K562 (cell line): ENCODE measurements at regions not wholly inside any gene's neighbourhood (a gene's known extent, or its start where the extent isn't known, plus 50 kb on each side); places are given as distances from the start of the nearest gene placed in this dataset.

Source experiments
- ATAC-seq: fragments of 200-7000 bp; cut with Tn5 transposase; 3 replicates; pipeline ENCODE4 v1.9.1; 2020; ENCODE audit warnings: moderate library complexity
- BruUV-seq: library from RNA; stranded (reverse); fragments of 400-500 nt; replicated peaks from 2 replicates; lab custom pipeline; 2021; lab: Mats Ljungman, UMichigan
- CTCF ChIA-PET: fragments of 300-600 bp; formaldehyde crosslinking; extraction: SDS; loops from one replicate; lab custom pipeline; 2021; ENCODE audit warnings: low intra/inter-chr PET ratio; lab: Yijun Ruan, JAX
- POLR2A ChIA-PET: fragments of 300-600, 350-650 bp; sonication (Branson Sonifier 250); formaldehyde crosslinking; extraction: SDS; loops from one replicate; lab custom pipeline; 2021; ENCODE audit warnings: antibody characterized with exemption, inconsistent platforms; lab: Yijun Ruan, JAX
- DNase-seq, 4 experiments: peaks; one replicate each; pipeline versions ENCODE4 v3.0.0 to v3.0.0-alpha.2; 2011 to 2018; ENCODE audit warnings: low spot score in 3 of 4, mixed read lengths in 3 of 4; ENCODE audit errors: extremely low read depth in 1 of 4
- FAIRE-seq: peaks from 2 replicates; lab custom pipeline; 2011; peaks lifted over from hg19 to GRCh38; lab: Jason Lieb, UNC
- H2AFZ ChIP-seq: 2 replicates; pipeline ENCODE4 v1.6.0; 2011; ENCODE audit warnings: low read depth, low read length, control low read depth, inconsistent platforms
- H3K27ac ChIP-seq: fragments of 200-600 bp; 3 replicates; pipeline ENCODE4 v1.8.0; 2011; ENCODE audit warnings: low read depth, mild to moderate bottlenecking, control low read depth, inconsistent platforms, low read length, moderate library complexity, mixed read lengths; ENCODE audit errors: extremely low read depth
- H3K27me3 ChIP-seq, 2 experiments: fragments of 300-600 bp in 1 of 2; 2 replicates in 1 of 2; 3 replicates in 1 of 2; pipeline versions ENCODE4 v1.6.0 to v1.8.0; 2011; ENCODE audit warnings: inconsistent platforms in 2 of 2, low read length in 2 of 2, mild to moderate bottlenecking in 1 of 2, mixed read lengths in 1 of 2, moderate library complexity in 1 of 2; ENCODE audit not compliant: control insufficient read depth in 2 of 2, insufficient read depth in 2 of 2
- H3K36me3 ChIP-seq: fragments of 300-600 bp; 3 replicates; pipeline ENCODE4 v1.8.0; 2011; ENCODE audit warnings: mild to moderate bottlenecking, low read length, inconsistent platforms; ENCODE audit not compliant: control insufficient read depth, insufficient read depth
- H3K4me1 ChIP-seq, 2 experiments: fragments of 200-600 bp in 1 of 2; replicated peaks in 1 of 2; 2 replicates in 1 of 2; 3 replicates in 1 of 2; pipeline versions ENCODE4 v1.5.1 to v1.8.0; 2011; ENCODE audit warnings: inconsistent platforms in 2 of 2, low read length in 2 of 2, mild to moderate bottlenecking in 1 of 2, mixed read lengths in 1 of 2, moderate library complexity in 1 of 2; ENCODE audit not compliant: control insufficient read depth in 2 of 2, insufficient read depth in 2 of 2
- H3K4me2 ChIP-seq: 2 replicates; pipeline ENCODE4 v1.6.1; 2011; ENCODE audit warnings: low read length, control low read depth, inconsistent platforms, mixed read lengths; ENCODE audit not compliant: insufficient read depth
- H3K4me3 ChIP-seq: fragments of 200-600 bp; sonication (generic), shearing (Covaris generic); 2 replicates; pipeline ENCODE4 v1.5.1; 2016; ENCODE audit warnings: control low read depth, inconsistent platforms
- H3K79me2 ChIP-seq: fragments of 200-600 bp; 3 replicates; pipeline ENCODE4 v1.8.0; 2011; ENCODE audit warnings: low read length, inconsistent platforms; ENCODE audit not compliant: control insufficient read depth, insufficient read depth
- H3K9ac ChIP-seq, 2 experiments: 2 replicates each; pipeline versions ENCODE4 v1.6.0 to v1.6.1; 2011; ENCODE audit warnings: low read depth in 2 of 2, low read length in 2 of 2, control low read depth in 1 of 2, inconsistent platforms in 1 of 2, mild to moderate bottlenecking in 1 of 2, mixed read lengths in 1 of 2; ENCODE audit not compliant: insufficient read depth in 1 of 2
- H3K9me1 ChIP-seq: one replicate; pipeline ENCODE4 v1.6.0; 2011; ENCODE audit warnings: inconsistent platforms, mild to moderate bottlenecking, low read length, moderate library complexity; ENCODE audit not compliant: control insufficient read depth, insufficient read depth
- H3K9me3 ChIP-seq: replicated peaks from 2 replicates; pipeline ENCODE4 v1.5.1; 2011; ENCODE audit warnings: low read depth, low read length, inconsistent platforms; ENCODE audit not compliant: control insufficient read depth, insufficient read depth
- H4K20me1 ChIP-seq: replicated peaks from 2 replicates; pipeline ENCODE4 v1.6.1; 2011; ENCODE audit warnings: low read length, inconsistent platforms, mixed read lengths; ENCODE audit not compliant: control insufficient read depth, insufficient read depth
- BACH1 ChIP-seq: fragments of 200-800 bp; sonication (Bioruptor generic); IDR thresholded peaks from 2 replicates; pipeline ENCODE4 v1.6.1; 2016; ENCODE audit warnings: missing genetic modification characterization, missing compliant biosample characterization
- CEBPB ChIP-seq: fragments of 450-650 bp; IDR thresholded peaks from 2 replicates; pipeline ENCODE4 v1.6.1; 2016; ENCODE audit warnings: missing genetic modification characterization, missing compliant biosample characterization
- FOSL1 ChIP-seq: fragments of 200-800 bp; sonication (Bioruptor generic); conservative IDR thresholded peaks from 2 replicates; pipeline ENCODE4 v1.6.1; 2016; ENCODE audit warnings: missing genetic modification characterization, missing compliant biosample characterization
- FOXK2 ChIP-seq, 2 experiments: fragments of 450-650 bp; IDR thresholded peaks in 1 of 2; conservative IDR thresholded peaks in 1 of 2; 2 replicates each; pipeline ENCODE4 v1.6.1; 2016; ENCODE audit warnings: low read depth in 2 of 2, mild to moderate bottlenecking in 1 of 2
- JUND ChIP-seq, 2 experiments: IDR thresholded peaks; 2 replicates in 1 of 2; 3 replicates in 1 of 2; pipeline ENCODE4 v1.6.1; 2011; ENCODE audit warnings: borderline replicate concordance in 2 of 2, low read depth in 2 of 2, low read length in 2 of 2, improper control_type of control experiment in 1 of 2, missing biosample characterization in 1 of 2, missing genetic modification characterization in 1 of 2, missing genetic modification reagents in 1 of 2
- MAFG ChIP-seq: fragments of 450-650 bp; conservative IDR thresholded peaks from 2 replicates; pipeline ENCODE4 v1.6.1; 2016; ENCODE audit warnings: missing genetic modification characterization, missing compliant biosample characterization
- NFE2 ChIP-seq: IDR thresholded peaks from 2 replicates; pipeline ENCODE4 v1.6.1; 2014; ENCODE audit warnings: antibody characterized with exemption, low read depth
- POLR2A ChIP-seq: fragments of 450-650 bp; conservative IDR thresholded peaks from 2 replicates; pipeline ENCODE4 v1.6.1; 2016
- ZNF316 ChIP-seq: fragments of 450-650 bp; IDR thresholded peaks from 2 replicates; pipeline ENCODE4 v1.6.1; 2016
- WGBS: fragments of 100-300 bp; shearing (Covaris generic); methylation state at CpG from one replicate; pipeline ENCODE4 v1.1.6; 2016; ENCODE audit warnings: low coverage, mixed read lengths; ENCODE audit not compliant: insufficient coverage; ENCODE audit errors: missing lambda C conversion rate; 5-methylcytosine and 5-hydroxymethylcytosine counted together
- in situ Hi-C: fragments of 300-500 bp; cut with MboI; formaldehyde crosslinking; loops from 4 replicates; pipeline ENCODE4 v1.15.0; 2018; ENCODE audit warnings: inconsistent platforms, mixed read lengths
- intact Hi-C: fragments of 100-400 bp; cut with micrococcal nuclease; formaldehyde crosslinking; loops from 2 replicates; pipeline ENCODE4 v1.14.2; 2022
- TF ChIP-seq, protein P1 (sequence below): fragments of 450-650 bp; IDR thresholded peaks from 2 replicates; pipeline ENCODE4 v1.6.1; 2014; ENCODE audit warnings: low read depth, mild to moderate bottlenecking, moderate library complexity, borderline replicate concordance
- TF ChIP-seq, protein P2 (sequence below), 2 experiments: fragments of 450-650 bp in 1 of 2; sonication (generic) in 1 of 2; formaldehyde crosslinking in 1 of 2; IDR thresholded peaks in 1 of 2; conservative IDR thresholded peaks in 1 of 2; 2 replicates each; pipeline versions ENCODE4 v1.6.1 to v1.8.1; 2016 to 2023; ENCODE audit warnings: mild to moderate bottlenecking in 2 of 2, moderate library complexity in 2 of 2, inconsistent platforms in 1 of 2, missing genetic modification reagents in 1 of 2

DNA sequence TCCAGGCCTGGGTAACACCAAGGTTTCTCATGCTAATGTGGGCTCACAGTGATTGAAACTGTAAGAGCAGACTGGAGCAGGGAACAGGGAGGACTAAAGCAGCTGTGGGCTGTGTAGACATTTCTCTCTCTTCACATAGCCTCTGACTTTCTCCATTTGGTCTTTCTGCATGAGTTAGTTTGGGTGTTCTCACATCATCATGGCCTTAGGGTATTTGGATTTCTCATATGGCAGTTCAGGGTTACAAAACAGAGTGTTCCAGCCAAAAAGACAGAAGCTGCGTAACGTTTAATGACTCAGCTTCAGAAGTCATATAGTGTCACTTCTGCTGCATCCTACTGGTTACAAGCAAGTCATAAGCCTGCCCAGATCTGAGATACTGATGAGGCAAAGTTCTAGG, 52.0 kb upstream of the OSBPL8 start:
- Histone ChIP-seq H3K4me3 (no peak overlapping the region), H3K9me1 (no peaks in the 10 kb centered on the region), H3K79me2 (no peaks in the 10 kb centered on the region), H4K20me1 (no peaks in the 10 kb centered on the region), H3K4me1 (0 out of 5 replicates have a peak, but pooled peaks cover 0 to 3% of the 10 kb centered on the region in 2 experiments), H3K9me3 (no peaks in the 10 kb centered on the region), H2AFZ (no peak overlapping the region), H3K27ac (no peak overlapping the region), H3K4me2 (no peak overlapping the region), H3K9ac (no peak overlapping the region), H3K27me3 (no peaks in the 10 kb centered on the region; a peak in 1 of 5 replicates), H3K36me3 (no peaks in the 10 kb centered on the region)
- ChIA-PET CTCF (no interaction called here), POLR2A (interaction anchor here (0.6 to 1.5 kb wide), 3 partner anchors 9 to 17 kb away, joined by 4 read pairs; no protein-coding TSS in a partner anchor)
- peak; percentile 32 for FAIRE-seq
- ATAC-seq = peak; percentile 60; the same call in 2 of the 3 replicates
- TF ChIP-seq POLR2A (no peak), CEBPB (tag) (0 out of 2 replicates have a peak, but pooled peaks have one; percentile 12), FOXK2 (conservative IDR thresholded peaks at IDR 0.05 in 1 of 2, IDR thresholded peaks at IDR 0.05 in 1 of 2; ENCODE audit: low read depth in 2 of 2) (no peak), JUND (IDR thresholded peaks at IDR 0.05; ENCODE audit: borderline replicate concordance, low read depth, low read length) (peak; percentile 25; the same call in 1 of the 2 replicates), JUND (tag; IDR thresholded peaks at IDR 0.05; ENCODE audit: borderline replicate concordance, low read depth, low read length) (0 out of 3 replicates have a peak, but pooled peaks have one; percentile 20), ZNF316 (peak; percentile 20; the same call in 1 of the 2 replicates), NFE2 (peak; percentile 54), BACH1 (tag) (peak; percentile 42; the same call in 1 of the 2 replicates), MAFG (0 out of 2 replicates have a peak, but pooled peaks have one; percentile 15), FOSL1 (tag) (peak; percentile 58)
- TF ChIP-seq, protein P1, sequence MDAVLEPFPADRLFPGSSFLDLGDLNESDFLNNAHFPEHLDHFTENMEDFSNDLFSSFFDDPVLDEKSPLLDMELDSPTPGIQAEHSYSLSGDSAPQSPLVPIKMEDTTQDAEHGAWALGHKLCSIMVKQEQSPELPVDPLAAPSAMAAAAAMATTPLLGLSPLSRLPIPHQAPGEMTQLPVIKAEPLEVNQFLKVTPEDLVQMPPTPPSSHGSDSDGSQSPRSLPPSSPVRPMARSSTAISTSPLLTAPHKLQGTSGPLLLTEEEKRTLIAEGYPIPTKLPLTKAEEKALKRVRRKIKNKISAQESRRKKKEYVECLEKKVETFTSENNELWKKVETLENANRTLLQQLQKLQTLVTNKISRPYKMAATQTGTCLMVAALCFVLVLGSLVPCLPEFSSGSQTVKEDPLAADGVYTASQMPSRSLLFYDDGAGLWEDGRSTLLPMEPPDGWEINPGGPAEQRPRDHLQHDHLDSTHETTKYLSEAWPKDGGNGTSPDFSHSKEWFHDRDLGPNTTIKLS = no peak
- TF ChIP-seq, protein P2, sequence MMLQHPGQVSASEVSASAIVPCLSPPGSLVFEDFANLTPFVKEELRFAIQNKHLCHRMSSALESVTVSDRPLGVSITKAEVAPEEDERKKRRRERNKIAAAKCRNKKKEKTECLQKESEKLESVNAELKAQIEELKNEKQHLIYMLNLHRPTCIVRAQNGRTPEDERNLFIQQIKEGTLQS (IDR thresholded peaks at IDR 0.05) = peak; percentile 24; the same call in 1 of the 2 replicates
- TF ChIP-seq, protein P2 (CRISPR knock-in tag; conservative IDR thresholded peaks at IDR 0.05) = no peak
- peak in 1 of 4 experiments; percentile 23 for DNase-seq
- BruUV-seq = no TSS peak
- WGBS = 3% methylated on average over 2 of the region's 2 CpGs
- intact Hi-C loops (no loop called here), in situ Hi-C loops (no loop called here)
